ENCODE measurements at regions not wholly inside any gene's neighbourhood (a gene's known extent, or its start where the extent isn't known, plus 50 kb on each side); places are given as distances from the start of the nearest gene placed in this dataset.

GRCh38 chr15:97791824-97792792 lies 168.4 kb upstream of the ARRDC4 start:
- DNase-seq (ENCODE audit: low spot score) = no peak
- Histone ChIP-seq H3K27ac (no peak overlapping the region), H3K4me1 (replicated peaks) (no peaks in the 10 kb centered on the region), H3K4me3 (no peak overlapping the region), H3K27me3 (replicated peaks; ENCODE audit: insufficient read depth) (no peaks in the 10 kb centered on the region), H3K36me3 (no peaks in the 10 kb centered on the region), H3K9me3 (no peaks in the 10 kb centered on the region)
- no peak for TF ChIP-seq POLR2AphosphoS5 (IDR thresholded peaks at IDR 0.05)
- no peak for TF ChIP-seq POLR2A (IDR thresholded peaks at IDR 0.05)
- TF ChIP-seq CTCF (IDR thresholded peaks at IDR 0.05) = no peak
- whole genome bisulfite sequencing = 38% methylated on average over 17 of the region's 17 CpGs
- intact Hi-C loops (cut with DNase I) = no loop called here

- Histone ChIP-seq H3K27ac (no peak overlapping the region), H3K9me3 (no peaks in the 10 kb centered on the region), H3K4me3 (no peak overlapping the region), H3K27me3 (replicated peaks; ENCODE audit: insufficient read depth) (no peaks in the 10 kb centered on the region), H3K36me3 (no peaks in the 10 kb centered on the region), H3K4me1 (replicated peaks) (no peaks in the 10 kb centered on the region)
- DNase-seq (ENCODE audit: low spot score) = no peak
- no peak for TF ChIP-seq POLR2AphosphoS5 (IDR thresholded peaks at IDR 0.05)
- TF ChIP-seq CTCF (IDR thresholded peaks at IDR 0.05) = no peak
- no peak for TF ChIP-seq POLR2A (IDR thresholded peaks at IDR 0.05)
- 60% methylated on average over 3 of the region's 3 CpGs for WGBS
- intact Hi-C loops (cut with DNase I) = no loop called here
Measured at GRCh38 chr15:97804950-97805349, 155.6 kb upstream of the ARRDC4 start.

- intact Hi-C loops (cut with DNase I) = no loop called here
- no peaks in the 10 kb centered on the region for H3K4me1 ChIP-seq (replicated peaks)
- no peaks in the 10 kb centered on the region for H3K27me3 ChIP-seq (replicated peaks; ENCODE audit: insufficient read depth)
- no peak for TF ChIP-seq POLR2AphosphoS5 (IDR thresholded peaks at IDR 0.05)
- H3K36me3 ChIP-seq = no peaks in the 10 kb centered on the region
- 55% methylated on average over 6 of the region's 6 CpGs for WGBS
- no peaks in the 10 kb centered on the region for H3K9me3 ChIP-seq
- no peak overlapping the region for H3K4me3 ChIP-seq
- H3K27ac ChIP-seq = no peak overlapping the region
- no peak for DNase-seq (ENCODE audit: low spot score)
Measured at GRCh38 chr15:97806766-97807165, 153.7 kb upstream of the ARRDC4 start.

- TF ChIP-seq POLR2AphosphoS5 (IDR thresholded peaks at IDR 0.05) = no peak
- TF ChIP-seq POLR2A (IDR thresholded peaks at IDR 0.05) = no peak
- no peak for TF ChIP-seq CTCF (IDR thresholded peaks at IDR 0.05)
- no peak overlapping the region for H3K27ac ChIP-seq
- intact Hi-C loops (cut with DNase I) = no loop called here
- DNase-seq (ENCODE audit: low spot score) = no peak
- no peak overlapping the region for H3K4me3 ChIP-seq
- WGBS = 48% methylated on average over 2 of the region's 2 CpGs
- H3K4me1 ChIP-seq (replicated peaks) = no peaks in the 10 kb centered on the region
- no peaks in the 10 kb centered on the region for H3K27me3 ChIP-seq (replicated peaks; ENCODE audit: insufficient read depth)
- no peaks in the 10 kb centered on the region for H3K36me3 ChIP-seq
- H3K9me3 ChIP-seq = no peaks in the 10 kb centered on the region
Measured at GRCh38 chr15:97815835-97816234, 144.7 kb upstream of the ARRDC4 start.

GRCh38 chr15:97817276-97817890 lies 143.1 kb upstream of the ARRDC4 start:
- Histone ChIP-seq H3K4me3 (no peak overlapping the region), H3K4me1 (replicated peaks) (no peaks in the 10 kb centered on the region), H3K27me3 (replicated peaks; ENCODE audit: insufficient read depth) (no peaks in the 10 kb centered on the region), H3K27ac (no peak overlapping the region), H3K9me3 (no peaks in the 10 kb centered on the region), H3K36me3 (no peaks in the 10 kb centered on the region)
- 39% methylated on average over 9 of the region's 9 CpGs for WGBS
- intact Hi-C loops (cut with DNase I) = no loop called here
- DNase-seq (ENCODE audit: low spot score) = no peak
- TF ChIP-seq POLR2A (IDR thresholded peaks at IDR 0.05) (no peak), CTCF (IDR thresholded peaks at IDR 0.05) (no peak), POLR2AphosphoS5 (IDR thresholded peaks at IDR 0.05) (no peak)

Measured in prostate gland (tissue), 2 donors.